Glutamatergic neuron (in vitro differentiated cells): ENCODE measurements at regions not wholly inside any gene's neighbourhood (a gene's known extent, or its start where the extent isn't known, plus 50 kb on each side); places are given as distances from the start of the nearest gene placed in this dataset.

Experiments used
- DNase-seq: peaks from one replicate; pipeline ENCODE4 v3.0.0; 2022
- H3K27ac Mint-ChIP-seq: one replicate; pipeline ENCODE4 v1.8.0; 2020; ENCODE audit warnings: mild to moderate bottlenecking, mixed read lengths, inconsistent platforms; ENCODE audit not compliant: unreplicated experiment
- H3K27me3 Mint-ChIP-seq: one replicate; pipeline ENCODE4 v1.8.0; 2020; ENCODE audit warnings: mild to moderate bottlenecking, moderate library complexity, mixed read lengths, inconsistent platforms; ENCODE audit not compliant: unreplicated experiment
- H3K36me3 Mint-ChIP-seq: one replicate; pipeline ENCODE4 v1.8.0; 2020; ENCODE audit warnings: mild to moderate bottlenecking, mixed read lengths, inconsistent platforms; ENCODE audit not compliant: unreplicated experiment
- H3K4me1 Mint-ChIP-seq: one replicate; pipeline ENCODE4 v1.8.0; 2020; ENCODE audit warnings: mild to moderate bottlenecking, low read depth, mixed read lengths, inconsistent platforms; ENCODE audit not compliant: unreplicated experiment
- H3K4me3 Mint-ChIP-seq: one replicate; pipeline ENCODE4 v1.8.0; 2020; ENCODE audit warnings: mild to moderate bottlenecking, mixed read lengths, inconsistent platforms; ENCODE audit not compliant: unreplicated experiment
- H3K9me3 Mint-ChIP-seq: one replicate; pipeline ENCODE4 v1.8.0; 2020; ENCODE audit warnings: mild to moderate bottlenecking, moderate library complexity, mixed read lengths, inconsistent platforms; ENCODE audit not compliant: unreplicated experiment
- TF ChIP-seq, protein P1 (sequence below): fragments of 200-600 bp; sonication (generic); IDR thresholded peaks from one replicate; pipeline ENCODE4 v1.5.0; 2021; ENCODE audit not compliant: partially characterized antibody, unreplicated experiment

- Mint-ChIP-seq H3K27me3 (peaks cover 5% of the 10 kb centered on the region), H3K27ac (peak overlapping the region; percentile 66), H3K9me3 (peaks cover 4% of the 10 kb centered on the region), H3K36me3 (peaks cover 14% of the 10 kb centered on the region), H3K4me3 (no peak overlapping the region), H3K4me1 (peaks cover 39% of the 10 kb centered on the region)
- DNase-seq: no peak
- TF ChIP-seq, protein P1, sequence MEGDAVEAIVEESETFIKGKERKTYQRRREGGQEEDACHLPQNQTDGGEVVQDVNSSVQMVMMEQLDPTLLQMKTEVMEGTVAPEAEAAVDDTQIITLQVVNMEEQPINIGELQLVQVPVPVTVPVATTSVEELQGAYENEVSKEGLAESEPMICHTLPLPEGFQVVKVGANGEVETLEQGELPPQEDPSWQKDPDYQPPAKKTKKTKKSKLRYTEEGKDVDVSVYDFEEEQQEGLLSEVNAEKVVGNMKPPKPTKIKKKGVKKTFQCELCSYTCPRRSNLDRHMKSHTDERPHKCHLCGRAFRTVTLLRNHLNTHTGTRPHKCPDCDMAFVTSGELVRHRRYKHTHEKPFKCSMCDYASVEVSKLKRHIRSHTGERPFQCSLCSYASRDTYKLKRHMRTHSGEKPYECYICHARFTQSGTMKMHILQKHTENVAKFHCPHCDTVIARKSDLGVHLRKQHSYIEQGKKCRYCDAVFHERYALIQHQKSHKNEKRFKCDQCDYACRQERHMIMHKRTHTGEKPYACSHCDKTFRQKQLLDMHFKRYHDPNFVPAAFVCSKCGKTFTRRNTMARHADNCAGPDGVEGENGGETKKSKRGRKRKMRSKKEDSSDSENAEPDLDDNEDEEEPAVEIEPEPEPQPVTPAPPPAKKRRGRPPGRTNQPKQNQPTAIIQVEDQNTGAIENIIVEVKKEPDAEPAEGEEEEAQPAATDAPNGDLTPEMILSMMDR: no peak
Measured at GRCh38 chr1:187626056-187626455, 797.3 kb downstream of the PLA2G4A start.

GRCh38 chr1:187627516-187627915 is 798.8 kb downstream of the PLA2G4A start:
- TF ChIP-seq, protein P1: no peak
- H3K4me1 Mint-ChIP-seq: peaks cover 39% of the 10 kb centered on the region
- no peak for DNase-seq
- peak overlapping the region; percentile 56 for H3K27ac Mint-ChIP-seq
- H3K9me3 Mint-ChIP-seq: peaks cover 4% of the 10 kb centered on the region
- peaks cover 5% of the 10 kb centered on the region for H3K27me3 Mint-ChIP-seq
- peak overlapping the region; percentile 39 for H3K4me3 Mint-ChIP-seq
- H3K36me3 Mint-ChIP-seq: peaks cover 21% of the 10 kb centered on the region

GRCh38 chr1:187629075-187629474 is 800.3 kb downstream of the PLA2G4A start:
- H3K36me3 Mint-ChIP-seq: peaks cover 21% of the 10 kb centered on the region
- TF ChIP-seq, protein P1: no peak
- H3K4me3 Mint-ChIP-seq: peak overlapping the region; percentile 57
- no peak for DNase-seq
- peaks cover 5% of the 10 kb centered on the region for H3K27me3 Mint-ChIP-seq
- peaks cover 39% of the 10 kb centered on the region for H3K4me1 Mint-ChIP-seq
- peaks cover 4% of the 10 kb centered on the region for H3K9me3 Mint-ChIP-seq
- H3K27ac Mint-ChIP-seq: no peak overlapping the region

GRCh38 chr1:187630653-187631380 is 802.1 kb downstream of the PLA2G4A start:
- DNase-seq: no peak
- peaks cover 31% of the 10 kb centered on the region for H3K4me1 Mint-ChIP-seq
- H3K36me3 Mint-ChIP-seq: peaks cover 26% of the 10 kb centered on the region
- H3K9me3 Mint-ChIP-seq: peaks cover 6% of the 10 kb centered on the region
- H3K4me3 Mint-ChIP-seq: no peak overlapping the region
- H3K27ac Mint-ChIP-seq: peak overlapping the region; percentile 50
- TF ChIP-seq, protein P1: no peak
- peaks cover 5% of the 10 kb centered on the region for H3K27me3 Mint-ChIP-seq

GRCh38 chr1:187631381-187631675 is 802.6 kb downstream of the PLA2G4A start:
- Mint-ChIP-seq H3K4me1 (peaks cover 29% of the 10 kb centered on the region), H3K9me3 (peaks cover 6% of the 10 kb centered on the region), H3K36me3 (peaks cover 26% of the 10 kb centered on the region), H3K27ac (no peak overlapping the region), H3K27me3 (peaks cover 5% of the 10 kb centered on the region), H3K4me3 (no peak overlapping the region)
- no peak for DNase-seq
- TF ChIP-seq, protein P1: no peak
